HG03565 (cell line): ENCODE measurements at regions not wholly inside any gene's neighbourhood (a gene's known extent, or its start where the extent isn't known, plus 50 kb on each side); places are given as distances from the start of the nearest gene placed in this dataset.

ENCODE experiments used
- ATAC-seq: cut with Tn5 transposase; IDR thresholded peaks from one replicate; pipeline ENCODE4 v1.9.1; 2021; ENCODE audit warnings: mild to moderate bottlenecking, moderate library complexity; ENCODE audit not compliant: unreplicated experiment

DNA sequence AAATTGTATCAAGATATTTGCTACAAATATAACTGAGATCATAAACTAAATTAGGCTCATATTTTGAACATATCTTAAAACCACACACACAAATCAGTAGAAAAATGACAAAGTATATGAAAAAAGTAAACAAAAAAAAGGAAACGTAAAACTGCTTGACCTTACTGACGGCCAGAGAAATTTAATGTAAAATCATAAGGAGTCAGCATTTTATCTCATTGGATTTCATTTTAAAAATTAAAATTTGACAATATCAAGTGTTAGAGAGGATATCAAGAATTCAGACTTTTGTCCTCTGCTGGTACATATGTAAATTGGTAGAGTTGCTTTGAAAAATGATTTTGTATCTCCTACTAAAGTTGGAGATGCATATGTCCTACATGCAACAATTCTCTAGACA, 209.2 kb upstream of the ZC3H15 start:
- no peak for ATAC-seq

DNA sequence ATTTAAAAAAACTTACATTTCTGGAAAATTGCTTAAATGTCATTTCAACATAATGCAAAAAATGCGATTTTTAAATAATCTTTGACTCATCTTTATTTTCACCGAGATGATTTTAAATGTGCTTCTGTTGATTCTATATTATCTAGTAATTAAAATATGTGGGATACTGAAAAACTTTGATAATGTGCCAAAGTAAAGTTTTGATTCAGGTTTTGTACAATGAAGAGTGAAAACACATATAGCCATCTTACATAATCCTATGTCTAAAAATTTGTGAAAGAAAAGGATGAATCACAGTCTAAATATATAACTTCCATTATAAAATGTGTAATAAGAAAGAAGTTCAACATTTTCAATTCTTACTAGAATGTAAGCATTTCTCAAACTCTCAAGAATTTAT, 204.3 kb upstream of the ZC3H15 start:
- no peak for ATAC-seq

DNA sequence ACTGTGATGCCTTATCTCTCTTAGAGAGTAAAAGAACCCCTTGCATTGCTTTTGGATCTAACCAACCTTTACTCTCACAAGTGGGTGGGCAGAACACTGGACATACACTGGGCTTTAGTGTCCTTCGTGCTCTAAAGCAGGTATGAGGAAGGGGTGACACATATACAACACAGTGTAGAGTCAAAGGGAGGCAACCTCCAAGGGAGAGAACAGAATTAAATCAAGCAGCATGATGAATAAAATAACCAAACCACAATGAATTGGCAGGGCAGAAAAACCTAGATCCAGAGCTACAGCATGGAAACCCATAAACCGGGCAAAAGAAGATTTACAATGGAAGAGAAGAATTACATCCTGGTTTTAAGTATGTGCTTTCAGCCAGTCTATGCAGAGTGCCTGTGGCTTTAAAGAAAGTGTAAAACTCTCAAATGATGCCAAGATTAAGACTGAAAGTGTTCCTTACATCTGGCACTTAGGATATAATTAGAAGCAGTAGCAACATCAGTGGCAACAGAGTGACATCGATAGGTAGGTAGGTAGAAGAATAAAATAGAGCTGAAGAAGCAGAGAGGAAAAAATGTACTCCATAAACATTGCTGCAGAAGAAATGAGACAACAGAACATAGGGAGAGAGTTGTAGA, 191.7 kb upstream of the ZC3H15 start:
- ATAC-seq = no peak

DNA sequence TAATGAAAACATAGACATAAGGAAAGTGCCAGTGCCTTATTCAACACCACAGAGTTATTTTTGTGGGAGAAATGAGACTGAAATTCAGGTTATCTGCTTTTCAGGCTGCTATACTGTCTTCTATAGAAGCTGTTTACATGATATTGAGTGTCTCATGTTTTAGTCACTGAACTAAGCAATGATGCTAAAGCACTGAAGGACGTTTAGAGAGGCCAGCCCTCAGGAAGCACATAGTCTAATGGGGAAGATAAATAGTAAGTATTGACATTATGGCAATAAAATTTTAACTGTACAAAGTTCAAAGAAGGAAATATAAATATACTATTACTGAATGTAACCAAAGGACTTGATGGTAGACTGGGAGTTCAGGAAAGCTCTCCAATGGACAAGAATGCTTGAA, 186.4 kb upstream of the ZC3H15 start:
- no peak for ATAC-seq

DNA sequence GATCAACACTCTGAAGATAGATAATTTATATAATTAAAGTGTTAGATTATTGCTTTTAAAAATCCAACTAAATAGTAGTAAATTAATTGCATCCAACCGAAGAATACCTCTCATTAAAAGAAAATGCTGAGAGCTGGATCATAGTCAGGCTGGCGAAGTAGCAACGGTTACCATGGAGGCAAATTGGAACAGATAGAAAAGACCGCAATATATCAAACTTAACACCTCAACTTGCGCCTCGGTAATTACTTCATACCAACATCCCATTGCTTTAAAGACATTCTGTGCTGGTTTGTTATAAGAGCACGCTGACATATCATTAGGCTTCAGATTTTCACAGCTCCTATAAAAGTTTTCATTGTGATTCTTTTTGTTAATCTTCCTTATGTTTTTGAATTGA, 183.8 kb upstream of the ZC3H15 start:
- no peak for ATAC-seq

DNA sequence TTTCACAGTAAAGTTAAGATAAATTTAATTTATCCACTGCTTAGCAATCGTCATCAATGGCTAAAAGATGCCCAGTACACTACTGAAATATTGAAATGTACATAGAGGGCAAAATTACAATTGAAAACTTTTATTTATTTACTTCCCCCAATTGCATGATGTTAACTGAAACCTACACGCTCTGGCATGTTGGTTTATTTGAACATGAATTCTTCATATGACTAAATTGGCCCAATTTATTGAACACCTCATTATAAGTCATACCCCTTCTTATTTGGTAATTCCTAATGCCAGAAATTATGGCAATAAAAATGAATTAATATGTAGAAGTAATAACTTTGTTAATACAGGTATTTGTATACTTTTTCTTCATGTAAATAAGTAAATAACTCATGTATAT, 183.0 kb upstream of the ZC3H15 start:
- no peak for ATAC-seq

DNA sequence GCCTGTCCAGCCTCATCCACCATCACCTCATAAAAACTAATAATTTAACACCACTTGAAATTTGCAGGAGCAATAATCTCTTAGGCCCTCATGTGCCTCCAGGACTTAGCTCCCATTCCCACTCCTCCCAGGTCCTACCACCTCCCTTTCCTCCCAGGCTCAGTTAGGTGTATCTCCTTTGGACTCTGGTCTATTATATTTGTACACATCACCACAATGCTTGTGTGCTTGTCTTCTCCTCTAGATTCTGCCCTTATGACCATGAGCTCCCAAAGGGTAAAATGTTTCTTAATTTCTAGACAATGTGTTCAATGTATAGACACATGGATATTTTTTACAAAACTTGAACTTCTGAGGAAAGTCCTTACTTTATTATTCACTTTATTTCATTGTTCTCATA, 182.0 kb upstream of the ZC3H15 start:
- ATAC-seq = no peak

DNA sequence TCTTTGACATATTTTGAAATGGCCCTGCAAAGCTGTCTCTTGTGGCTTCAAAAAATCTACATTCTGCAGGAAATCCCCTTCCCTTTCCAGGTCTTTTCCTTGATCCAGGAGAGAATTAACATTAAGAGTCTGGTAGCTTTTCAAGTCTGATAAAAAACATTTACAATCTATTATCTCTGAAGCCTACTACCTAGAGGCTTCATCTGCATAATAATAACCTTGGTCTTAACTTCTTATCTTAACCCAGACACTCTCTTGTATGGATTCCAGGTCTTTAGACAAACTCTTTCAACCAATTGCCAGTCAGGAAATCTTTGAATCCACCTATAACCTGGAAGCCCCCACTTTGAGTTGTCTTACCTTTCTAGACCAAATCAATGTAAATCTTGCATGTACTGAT, 179.3 kb upstream of the ZC3H15 start:
- ATAC-seq = no peak

DNA sequence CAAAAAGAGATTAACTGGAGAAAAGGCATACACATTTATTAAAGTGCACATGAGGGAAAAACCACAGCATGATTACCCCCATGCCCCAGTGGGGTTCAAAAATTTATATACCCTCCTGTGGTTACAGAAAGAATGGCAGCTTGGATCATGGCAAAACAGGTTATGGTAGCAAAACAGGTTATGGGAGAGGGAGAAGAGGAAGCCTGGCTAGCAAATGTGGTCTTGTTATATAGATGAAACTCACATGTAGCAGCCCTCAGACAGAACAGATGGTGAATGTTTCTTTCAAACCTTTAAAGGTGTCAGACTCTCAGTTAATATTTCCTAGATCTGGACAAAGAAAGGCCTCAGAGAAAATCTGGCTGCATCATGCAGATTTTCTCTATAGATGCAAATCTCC, 178.2 kb upstream of the ZC3H15 start:
- no peak for ATAC-seq

DNA sequence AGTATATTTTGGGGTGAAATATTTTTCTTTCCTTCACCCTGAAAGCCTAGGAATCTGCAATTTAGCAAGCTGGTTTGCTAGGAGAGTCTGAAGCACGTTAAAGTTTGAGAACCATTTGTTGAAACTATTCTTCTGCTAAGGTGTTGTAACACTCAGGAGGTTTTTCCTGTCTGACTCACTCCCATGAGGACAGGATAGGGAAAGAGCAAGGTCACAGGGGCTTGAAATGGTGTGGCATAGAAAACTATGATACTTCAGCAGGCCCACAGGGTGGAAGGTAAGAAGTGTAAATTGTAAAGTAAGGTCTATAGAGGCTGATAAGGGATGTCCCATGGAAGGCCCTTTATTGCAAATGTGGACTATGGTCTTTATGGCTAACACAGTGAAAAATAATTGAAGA, 177.7 kb upstream of the ZC3H15 start:
- ATAC-seq = no peak

DNA sequence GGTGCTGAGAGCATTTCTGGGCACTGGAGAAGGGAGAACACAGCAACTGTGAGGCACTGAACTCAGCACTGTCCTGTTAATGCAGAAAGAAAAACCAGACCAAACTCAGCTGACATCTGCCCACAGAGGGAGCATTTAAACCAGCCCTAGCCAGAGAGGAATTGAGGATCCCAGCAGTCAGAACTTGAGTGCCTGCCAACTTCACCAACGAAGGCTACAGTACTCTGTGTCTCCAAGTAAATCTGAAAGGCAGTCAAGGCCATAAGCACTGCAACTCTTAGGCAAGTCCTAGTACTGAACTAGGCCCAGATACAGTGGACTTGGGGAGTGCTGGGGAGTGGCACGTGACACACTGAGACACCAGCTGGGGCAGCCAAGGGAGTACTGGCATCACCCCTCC, 176.2 kb upstream of the ZC3H15 start:
- ATAC-seq = no peak

DNA sequence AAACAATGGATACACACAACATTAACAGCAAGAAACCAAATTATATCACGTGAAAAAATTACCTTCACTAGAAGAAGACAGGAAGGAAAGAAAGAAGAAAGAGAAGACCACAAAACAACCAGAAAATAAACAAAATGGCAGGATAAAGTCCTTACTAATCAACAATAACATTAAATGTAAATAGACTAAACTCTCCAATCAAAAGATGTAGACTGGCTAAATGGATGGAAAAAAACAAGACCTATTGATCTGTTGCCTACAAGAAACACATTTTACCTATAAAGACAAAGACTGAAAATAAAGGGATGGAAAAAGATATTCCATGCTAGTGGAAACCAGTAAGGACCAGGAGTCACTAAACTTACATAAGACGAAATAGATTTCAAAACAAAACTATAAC, 167.0 kb upstream of the ZC3H15 start:
- no peak for ATAC-seq

DNA sequence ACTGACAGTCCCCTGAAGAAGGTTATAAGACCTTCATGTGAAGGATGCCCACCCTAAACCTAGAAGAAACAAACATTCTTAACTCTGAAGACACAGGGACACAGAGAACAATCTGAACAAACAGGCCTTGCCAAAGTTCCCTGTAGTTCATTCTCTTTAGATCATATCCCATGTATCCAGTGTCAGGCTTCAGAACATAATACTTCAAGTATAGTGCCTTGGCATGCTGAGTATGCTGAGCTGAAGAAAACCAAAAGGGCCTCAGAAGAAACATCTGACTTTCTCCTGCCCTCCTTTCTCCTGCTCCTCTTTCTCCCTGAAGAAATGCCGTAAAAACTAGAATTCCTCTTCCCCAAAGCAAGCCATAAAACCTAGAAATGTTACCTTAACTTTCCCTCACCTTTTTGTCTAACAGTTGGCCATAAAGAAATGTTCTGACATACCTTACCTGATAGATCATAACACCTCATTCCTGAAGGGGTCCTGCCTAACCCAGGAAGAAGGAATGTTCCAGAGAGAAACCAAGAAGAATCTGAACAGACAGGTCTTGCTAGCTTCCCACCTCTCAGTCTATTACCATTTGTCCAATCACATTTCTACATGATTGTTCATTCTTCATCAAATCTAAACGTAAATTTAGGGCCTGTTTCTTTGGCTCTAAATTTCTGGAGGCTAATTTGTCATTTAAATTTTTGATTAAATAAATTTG, 160.1 kb upstream of the ZC3H15 start:
- ATAC-seq = no peak

DNA sequence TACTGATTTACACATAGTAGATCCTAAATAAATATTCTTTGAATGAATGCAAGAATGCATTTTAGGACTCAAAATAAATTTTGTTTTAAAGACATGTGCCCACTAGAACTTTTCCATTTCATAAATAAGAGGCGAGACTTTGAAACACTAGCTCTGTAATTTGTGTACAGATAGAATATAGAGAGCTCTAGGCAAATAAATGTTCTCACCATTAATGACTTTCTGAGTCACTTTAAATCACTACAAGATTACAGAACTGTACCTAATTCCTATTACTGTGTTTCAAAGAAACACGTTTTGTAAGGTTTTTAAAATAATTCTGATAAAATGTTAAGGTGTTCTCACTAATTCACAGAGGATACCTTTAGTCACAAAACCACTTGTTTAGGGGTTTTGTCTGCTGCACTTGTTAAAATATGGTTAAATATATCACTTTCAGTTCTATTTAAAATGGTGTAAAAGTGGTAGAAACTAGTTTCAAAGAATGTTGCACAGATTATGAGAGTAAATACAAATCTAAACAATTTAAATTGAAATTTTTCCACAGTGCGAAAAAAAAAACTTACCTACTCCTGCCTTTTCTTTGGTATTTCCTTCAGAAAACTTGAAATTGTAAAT, 158.7 kb upstream of the ZC3H15 start:
- peak; percentile 71 for ATAC-seq

DNA sequence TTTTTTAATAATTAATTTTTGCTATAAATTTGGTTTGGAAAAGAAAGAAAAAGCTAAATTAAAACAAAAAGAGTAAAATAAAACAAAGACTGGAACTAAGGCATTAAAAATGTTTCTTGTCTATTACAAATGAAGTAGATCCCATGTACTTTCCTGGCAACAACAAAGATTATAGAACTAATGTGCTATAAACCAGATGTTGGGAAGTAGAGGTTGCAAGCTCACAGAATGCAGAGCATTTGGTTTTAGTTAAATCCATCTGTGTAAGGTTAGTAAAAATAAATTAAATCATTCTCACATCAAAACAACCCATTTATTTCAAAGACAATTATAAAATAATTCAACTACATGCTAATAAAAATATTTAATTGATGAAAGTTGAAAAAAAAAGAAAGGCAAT, 157.2 kb upstream of the ZC3H15 start:
- ATAC-seq = no peak

DNA sequence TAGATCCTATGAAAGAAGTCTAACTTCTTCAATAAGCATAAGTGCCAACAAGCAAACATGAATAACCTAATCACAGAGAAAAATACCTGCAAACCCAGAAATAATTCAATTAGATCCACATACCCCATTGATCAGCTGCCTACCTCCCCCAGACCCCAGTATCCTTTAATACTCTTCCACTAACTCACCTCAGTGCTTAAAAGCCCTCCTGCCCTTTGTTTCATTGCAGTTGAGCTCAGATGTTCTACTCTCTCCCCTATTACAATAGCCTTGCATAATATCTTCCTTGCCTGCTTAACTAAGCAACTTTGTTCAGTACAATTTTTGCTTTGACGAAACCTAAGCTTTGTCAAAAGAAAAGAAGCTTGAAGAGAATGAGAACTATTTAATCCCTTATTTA, 156.0 kb upstream of the ZC3H15 start:
- ATAC-seq = no peak

DNA sequence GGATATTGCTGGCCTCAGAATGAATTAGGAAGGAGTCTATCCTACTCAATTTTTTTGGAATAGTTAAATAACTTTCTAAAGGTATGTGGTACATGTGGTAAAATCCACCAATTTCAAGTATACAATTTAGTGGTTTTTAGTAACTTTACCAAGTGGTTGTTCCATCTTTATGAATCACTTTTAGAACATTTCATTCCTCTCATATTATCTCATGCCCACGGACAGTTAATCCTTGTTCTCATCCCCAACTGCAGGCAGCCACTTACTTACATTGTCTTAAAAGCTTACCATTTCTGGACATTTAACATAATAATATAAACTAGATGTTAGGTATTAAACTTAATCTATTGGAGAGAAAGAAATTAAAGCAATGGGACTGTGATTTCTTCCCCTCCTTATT, 146.3 kb upstream of the ZC3H15 start:
- no peak for ATAC-seq

DNA sequence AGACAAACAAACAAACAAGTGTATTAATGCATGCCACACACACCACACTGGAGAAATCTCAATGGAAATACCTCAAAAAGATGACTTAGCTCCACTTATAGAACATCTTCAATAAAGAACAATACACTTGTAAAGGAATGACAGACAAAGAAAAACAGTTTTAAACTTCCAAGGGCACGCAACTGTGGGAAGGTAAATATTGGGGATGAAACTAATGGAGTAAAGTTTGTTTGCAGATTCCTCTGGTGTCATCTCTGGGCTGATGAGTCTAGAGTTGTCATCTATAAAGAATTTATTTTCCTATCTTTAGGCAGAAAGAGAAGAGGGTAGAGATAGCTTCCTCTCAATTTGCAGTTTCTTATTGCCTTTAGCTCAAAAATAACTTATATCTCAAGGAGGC, 144.0 kb upstream of the ZC3H15 start:
- ATAC-seq = no peak

DNA sequence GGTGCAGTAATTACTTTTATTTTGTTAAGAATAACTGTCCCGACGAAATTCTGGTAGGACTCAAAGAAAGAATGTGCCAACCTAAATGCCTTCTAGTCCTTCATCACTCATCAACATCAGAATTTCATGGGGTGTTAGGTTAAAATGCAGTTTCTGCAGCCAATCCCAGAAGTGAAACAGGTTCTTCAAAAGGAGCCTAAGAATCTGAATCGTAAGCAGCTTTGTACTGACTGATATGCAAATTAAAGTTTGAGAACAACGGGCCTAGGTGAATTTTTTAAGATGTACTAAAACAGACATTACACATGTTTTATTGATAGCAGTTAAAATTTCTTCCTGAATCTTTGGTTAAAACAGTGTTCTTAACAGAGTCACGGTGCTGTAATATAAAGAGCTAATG, 140.3 kb upstream of the ZC3H15 start:
- no peak for ATAC-seq

DNA sequence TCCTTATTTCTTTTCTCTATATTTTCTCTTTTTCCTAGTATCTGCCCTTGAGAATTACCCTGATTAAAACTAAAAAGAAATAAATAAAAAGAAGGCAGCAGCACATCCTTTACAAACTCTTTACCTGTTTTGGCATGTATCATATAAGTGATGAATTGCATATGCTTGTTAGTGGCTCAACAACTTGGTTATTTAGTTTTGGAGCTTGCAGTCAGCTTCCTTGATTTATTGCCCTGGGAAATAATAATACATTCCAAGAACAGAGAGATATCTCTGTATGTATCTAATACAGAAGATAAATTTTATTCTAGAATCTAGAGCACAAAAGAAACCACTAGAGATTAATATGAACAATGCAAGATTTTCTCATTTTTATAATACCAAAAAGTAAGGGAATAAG, 139.8 kb upstream of the ZC3H15 start:
- ATAC-seq = no peak

DNA sequence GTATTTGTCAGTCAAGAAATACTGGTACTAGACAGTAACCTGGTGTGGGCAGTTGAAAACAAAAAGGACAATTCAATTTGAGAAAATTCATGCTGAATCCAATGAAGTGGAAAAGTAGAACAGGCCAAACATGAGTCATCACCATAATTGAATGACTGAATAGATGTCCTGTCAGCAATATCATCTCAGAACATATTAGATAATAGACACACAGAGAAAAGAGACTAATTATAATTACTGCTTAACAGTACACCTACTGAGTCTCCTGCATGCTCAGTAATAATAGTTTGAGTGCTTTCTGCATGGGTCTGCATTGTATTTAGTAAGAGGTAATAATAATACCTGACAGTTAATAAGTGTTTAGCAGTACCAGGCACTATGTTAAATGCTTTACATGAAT, 138.6 kb upstream of the ZC3H15 start:
- ATAC-seq = peak; percentile 36

DNA sequence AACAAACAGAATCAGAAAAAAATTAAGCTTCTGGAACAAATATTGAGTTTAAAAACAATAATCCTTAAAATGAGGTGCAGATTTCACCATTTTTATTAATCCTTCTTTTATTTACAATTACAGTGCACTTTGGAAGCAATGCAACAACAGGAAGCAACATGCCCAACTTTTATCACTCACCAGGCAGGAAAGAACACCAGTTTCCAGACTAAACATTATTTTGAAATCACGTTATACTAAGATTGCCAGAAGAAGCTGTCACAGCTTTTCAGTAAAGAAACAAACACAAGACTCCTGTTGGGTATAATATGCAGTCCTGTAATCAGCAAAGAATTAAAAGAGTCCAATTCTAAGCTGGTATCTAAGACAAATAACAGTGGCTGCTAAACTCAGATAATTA, 137.9 kb upstream of the ZC3H15 start:
- ATAC-seq = no peak

DNA sequence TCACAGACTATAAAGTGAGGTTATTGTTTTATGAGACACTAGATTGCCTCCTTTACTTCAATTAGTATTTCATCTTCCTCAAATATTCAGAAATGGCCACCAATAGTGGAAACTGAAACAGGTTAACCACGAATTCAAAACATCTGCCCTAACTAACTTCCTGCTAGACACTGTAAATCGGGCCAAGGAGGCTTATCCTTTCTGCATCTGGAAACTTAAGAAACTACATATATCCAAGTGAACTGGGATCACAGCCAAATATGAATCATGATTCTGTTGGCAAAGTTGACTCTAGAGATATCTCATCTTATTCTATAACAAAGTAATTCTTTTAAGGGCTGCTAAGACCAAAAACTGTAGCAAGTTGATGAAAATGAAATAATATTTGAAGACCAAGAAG, 136.6 kb upstream of the ZC3H15 start:
- ATAC-seq = peak; percentile 49
